ENCODE measurements at regions not wholly inside any gene's neighbourhood (a gene's known extent, or its start where the extent isn't known, plus 50 kb on each side); places are given as distances from the start of the nearest gene placed in this dataset.

DNA sequence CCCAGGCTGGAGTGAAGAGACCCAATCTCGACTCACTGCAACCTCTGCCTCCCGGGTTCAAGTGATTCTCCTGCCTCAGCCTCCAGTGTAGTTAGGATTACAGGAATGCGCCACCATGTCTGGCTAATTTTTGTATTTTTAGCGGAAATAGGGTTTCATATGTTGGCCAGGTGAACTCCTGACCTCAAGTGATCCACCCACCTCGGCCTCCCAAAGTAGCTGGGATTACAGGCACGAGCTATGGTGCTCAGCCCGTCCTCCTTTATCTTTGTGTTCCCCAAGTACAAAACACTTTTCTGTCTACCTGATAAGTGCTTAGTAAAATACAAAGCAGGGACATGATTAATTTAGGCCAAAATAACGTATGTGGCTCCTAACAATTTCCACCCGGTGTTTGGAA, 91.2 kb upstream of the STK17B start:
- TF ChIP-seq SUZ12 (IDR thresholded peaks at IDR 0.05; ENCODE audit: extremely low read depth, insufficient read depth, insufficient read length) (no peak), YY1 (IDR thresholded peaks at IDR 0.05; ENCODE audit: insufficient read depth, insufficient read length) (no peak)
